Astrocyte (in vitro differentiated cells and primary cell): ENCODE measurements at regions not wholly inside any gene's neighbourhood (a gene's known extent, or its start where the extent isn't known, plus 50 kb on each side); places are given as distances from the start of the nearest gene placed in this dataset.

ENCODE experiments used
- DNase-seq: peaks from one replicate; pipeline ENCODE4 v3.0.0-alpha.2; 2010; ENCODE audit warnings: low read depth
- FAIRE-seq: peaks from 2 replicates; lab custom pipeline; 2011; peaks lifted over from hg19 to GRCh38; lab: Jason Lieb, UNC
- H2AFZ ChIP-seq: 2 replicates; pipeline ENCODE4 v1.6.0; 2012; ENCODE audit warnings: low read depth, low read length, inconsistent platforms
- H3K27ac ChIP-seq: 2 replicates; pipeline ENCODE4 v1.5.1; 2011; ENCODE audit warnings: low read depth, low read length, inconsistent platforms
- H3K27me3 ChIP-seq: 2 replicates; pipeline ENCODE4 v1.6.0; 2011; ENCODE audit warnings: low read length, inconsistent platforms; ENCODE audit not compliant: insufficient read depth
- H3K36me3 ChIP-seq: 2 replicates; pipeline ENCODE4 v1.5.1; 2011; ENCODE audit warnings: low read length, inconsistent platforms; ENCODE audit not compliant: insufficient read depth
- H3K4me1 ChIP-seq: 2 replicates; pipeline ENCODE4 v1.5.1; 2011; ENCODE audit warnings: low read length, inconsistent platforms; ENCODE audit not compliant: insufficient read depth
- H3K4me2 ChIP-seq: 2 replicates; pipeline ENCODE4 v1.6.0; 2012; ENCODE audit warnings: low read length, inconsistent platforms
- H3K4me3 ChIP-seq: 2 replicates; pipeline ENCODE4 v1.5.1; 2011; ENCODE audit warnings: low read depth, mild to moderate bottlenecking, low read length, inconsistent platforms; ENCODE audit not compliant: insufficient read depth
- H3K79me2 ChIP-seq: 2 replicates; pipeline ENCODE4 v1.6.0; 2012; ENCODE audit warnings: mild to moderate bottlenecking, low read length, inconsistent platforms; ENCODE audit not compliant: insufficient read depth
- H3K9ac ChIP-seq: 2 replicates; pipeline ENCODE4 v1.6.0; 2012; ENCODE audit warnings: mild to moderate bottlenecking, low read length, inconsistent platforms
- H3K9me3 ChIP-seq: 2 replicates; pipeline ENCODE4 v1.5.1; 2012; ENCODE audit warnings: low read depth, mild to moderate bottlenecking, low read length, inconsistent platforms; ENCODE audit not compliant: insufficient read depth
- H4K20me1 ChIP-seq: 2 replicates; pipeline ENCODE4 v1.6.0; 2012; ENCODE audit warnings: low read length, inconsistent platforms; ENCODE audit not compliant: insufficient read depth
- H3K27ac Mint-ChIP-seq: one replicate; pipeline ENCODE4 v1.8.0; 2021; ENCODE audit warnings: mild to moderate bottlenecking, mixed read lengths; ENCODE audit not compliant: unreplicated experiment
- H3K27me3 Mint-ChIP-seq: one replicate; pipeline ENCODE4 v1.8.0; 2021; ENCODE audit warnings: low read depth, mixed read lengths; ENCODE audit not compliant: unreplicated experiment
- H3K36me3 Mint-ChIP-seq: one replicate; pipeline ENCODE4 v1.8.0; 2021; ENCODE audit warnings: low read depth, mixed read lengths; ENCODE audit not compliant: unreplicated experiment
- H3K4me1 Mint-ChIP-seq: one replicate; pipeline ENCODE4 v1.8.0; 2021; ENCODE audit warnings: low read depth, mixed read lengths; ENCODE audit not compliant: unreplicated experiment
- H3K4me3 Mint-ChIP-seq: one replicate; pipeline ENCODE4 v1.8.0; 2021; ENCODE audit warnings: mild to moderate bottlenecking, moderate library complexity, mixed read lengths; ENCODE audit not compliant: unreplicated experiment
- H3K9me3 Mint-ChIP-seq: one replicate; pipeline ENCODE4 v1.8.0; 2021; ENCODE audit warnings: mild to moderate bottlenecking, mixed read lengths; ENCODE audit not compliant: unreplicated experiment
- CTCF ChIP-seq: IDR thresholded peaks from 2 replicates; pipeline ENCODE4 v1.5.1; 2011; ENCODE audit warnings: low read depth, mild to moderate bottlenecking, inconsistent platforms, low read length, moderate library complexity; ENCODE audit not compliant: insufficient read depth
- EZH2 ChIP-seq: IDR thresholded peaks from 2 replicates; pipeline ENCODE4 v1.6.1; 2012; ENCODE audit warnings: mild to moderate bottlenecking, low read length, inconsistent platforms; ENCODE audit not compliant: insufficient read depth

- no peak overlapping the region for H3K4me2 ChIP-seq
- H3K9me3 ChIP-seq = no peaks in the 10 kb centered on the region
- FAIRE-seq (no peak), DNase-seq (no peak)
- Mint-ChIP-seq H3K4me3 (no peak overlapping the region), H3K36me3 (no peaks in the 10 kb centered on the region), H3K9me3 (no peaks in the 10 kb centered on the region), H3K27ac (no peak overlapping the region), H3K4me1 (peaks cover 10% of the 10 kb centered on the region), H3K27me3 (no peaks in the 10 kb centered on the region)
- H3K36me3 ChIP-seq = no peaks in the 10 kb centered on the region
- TF ChIP-seq CTCF (no peak), EZH2 (no peak)
- H2AFZ ChIP-seq = no peak overlapping the region
- H3K4me3 ChIP-seq = no peak overlapping the region
- no peaks in the 10 kb centered on the region for H4K20me1 ChIP-seq
- H3K27me3 ChIP-seq = no peaks in the 10 kb centered on the region
- no peak overlapping the region for H3K27ac ChIP-seq
- H3K9ac ChIP-seq = no peak overlapping the region
- H3K79me2 ChIP-seq = no peaks in the 10 kb centered on the region
- no peaks in the 10 kb centered on the region for H3K4me1 ChIP-seq
Observed at GRCh38 chr2:84297155-84297554, 161.9 kb downstream of the SUCLG1 start.

- Histone ChIP-seq H3K36me3 (no peaks in the 10 kb centered on the region), H2AFZ (no peak overlapping the region), H4K20me1 (no peaks in the 10 kb centered on the region), H3K27ac (no peak overlapping the region), H3K9ac (no peak overlapping the region), H3K9me3 (no peaks in the 10 kb centered on the region), H3K27me3 (no peaks in the 10 kb centered on the region), H3K4me1 (no peaks in the 10 kb centered on the region), H3K4me3 (no peak overlapping the region), H3K79me2 (no peaks in the 10 kb centered on the region), H3K4me2 (no peak overlapping the region)
- Mint-ChIP-seq H3K4me1 (peaks cover 10% of the 10 kb centered on the region), H3K36me3 (peaks cover 2% of the 10 kb centered on the region), H3K27me3 (peaks cover 2% of the 10 kb centered on the region), H3K27ac (no peak overlapping the region), H3K9me3 (peaks cover 2% of the 10 kb centered on the region), H3K4me3 (no peak overlapping the region)
- FAIRE-seq (no peak), DNase-seq (no peak)
- TF ChIP-seq CTCF = no peak
- TF ChIP-seq EZH2 = no peak
Observed at GRCh38 chr2:84293791-84294380, 165.2 kb downstream of the SUCLG1 start.

- Mint-ChIP-seq H3K9me3 (peaks cover 4% of the 10 kb centered on the region), H3K27me3 (peaks cover 2% of the 10 kb centered on the region), H3K36me3 (peaks cover 2% of the 10 kb centered on the region), H3K27ac (no peak overlapping the region), H3K4me3 (no peak overlapping the region), H3K4me1 (peaks cover 6% of the 10 kb centered on the region)
- Histone ChIP-seq H3K36me3 (no peaks in the 10 kb centered on the region), H3K4me2 (no peak overlapping the region), H4K20me1 (no peaks in the 10 kb centered on the region), H3K79me2 (no peaks in the 10 kb centered on the region), H3K4me3 (no peak overlapping the region), H3K9ac (no peak overlapping the region), H3K4me1 (no peaks in the 10 kb centered on the region), H3K9me3 (no peaks in the 10 kb centered on the region), H3K27me3 (no peaks in the 10 kb centered on the region), H2AFZ (no peak overlapping the region), H3K27ac (no peak overlapping the region)
- DNase-seq = no peak
- no peak for FAIRE-seq
- TF ChIP-seq EZH2 (no peak), CTCF (no peak)
Observed at GRCh38 chr2:84292545-84292944, 166.5 kb downstream of the SUCLG1 start.
